Mammary epithelial cell (primary cell): ENCODE measurements at regions not wholly inside any gene's neighbourhood (a gene's known extent, or its start where the extent isn't known, plus 50 kb on each side); places are given as distances from the start of the nearest gene placed in this dataset.

Source experiments
- CTCF ChIP-seq, 2 donors: IDR thresholded peaks in 1 of 2; conservative IDR thresholded peaks in 1 of 2; 2 replicates each; pipeline ENCODE4 v1.5.1; 2011 to 2012; ENCODE audit warnings: inconsistent platforms in 2 of 2, low read length in 2 of 2, mild to moderate bottlenecking in 2 of 2, control low read depth in 1 of 2, low read depth in 1 of 2; ENCODE audit not compliant: insufficient read depth in 1 of 2; ENCODE audit errors: extremely low read depth in 1 of 2
- EZH2 ChIP-seq: IDR thresholded peaks from 2 replicates; pipeline ENCODE4 v1.6.1; 2012; ENCODE audit warnings: low read length, inconsistent platforms, borderline replicate concordance

- TF ChIP-seq CTCF (conservative IDR thresholded peaks at IDR 0.05 in 1 of 2, IDR thresholded peaks at IDR 0.05 in 1 of 2; ENCODE audit: extremely low read depth in 1 of 2, insufficient read depth in 1 of 2, low read depth in 1 of 2, low read length in 2 of 2): no peak
- no peak for TF ChIP-seq EZH2
These were observed 625.9 kb upstream of the EPHA7 start for GRCh38 chr6:94045099-94045829.
